ENCODE measurements at regions not wholly inside any gene's neighbourhood (a gene's known extent, or its start where the extent isn't known, plus 50 kb on each side); places are given as distances from the start of the nearest gene placed in this dataset.

- Mint-ChIP-seq H3K4me1 (peaks cover 7 to 15% of the 10 kb centered on the region in 2 donors), H3K9me3 (peaks cover 0 to 2% of the 10 kb centered on the region in 2 donors), H3K27me3 (ENCODE audit: low read depth in 2 of 2) (no peaks in the 10 kb centered on the region), H3K27ac (no peak overlapping the region), H3K4me3 (no peak overlapping the region), H3K36me3 (no peaks in the 10 kb centered on the region)
- Histone ChIP-seq H3K27ac (ENCODE audit: low read length) (no peak overlapping the region), H3K9me3 (ENCODE audit: control insufficient read depth, insufficient read depth, low read length) (no peaks in the 10 kb centered on the region), H3K36me3 (ENCODE audit: control insufficient read depth, insufficient read depth, low read length) (no peaks in the 10 kb centered on the region), H3K4me1 (ENCODE audit: control insufficient read depth, insufficient read depth, low read length) (no peaks in the 10 kb centered on the region), H3K4me3 (ENCODE audit: low read length) (no peak overlapping the region), H3K27me3 (ENCODE audit: control insufficient read depth, insufficient read depth, low read length) (no peaks in the 10 kb centered on the region)
- no peak for DNase-seq
- no peak for TF ChIP-seq CTCF (IDR thresholded peaks at IDR 0.05)
- WGBS (ENCODE audit: insufficient coverage) = 90% methylated on average over 14 of the region's 15 CpGs
- no peak for ATAC-seq
- intact Hi-C loops (cut with micrococcal nuclease) = no loop called here
These were observed 127.1 kb upstream of the B3GALT2 start for GRCh38 chr1:193313354-193314140.

GRCh38 chr1:193312432-193312831, 126.0 kb upstream of the B3GALT2 start:
- no peak overlapping the region for H3K4me3 ChIP-seq (ENCODE audit: low read length)
- H3K27me3 ChIP-seq (ENCODE audit: control insufficient read depth, insufficient read depth, low read length) = no peaks in the 10 kb centered on the region
- TF ChIP-seq CTCF (IDR thresholded peaks at IDR 0.05) = no peak
- WGBS (ENCODE audit: insufficient coverage) = 82% methylated on average over 4 of the region's 4 CpGs
- H3K4me1 ChIP-seq (ENCODE audit: control insufficient read depth, insufficient read depth, low read length) = no peaks in the 10 kb centered on the region
- no peak for DNase-seq
- peaks cover 7 to 15% of the 10 kb centered on the region in 2 donors for H3K4me1 Mint-ChIP-seq
- H3K9me3 ChIP-seq (ENCODE audit: control insufficient read depth, insufficient read depth, low read length) = no peaks in the 10 kb centered on the region
- H3K9me3 Mint-ChIP-seq = no peaks in the 10 kb centered on the region
- ATAC-seq = no peak
- intact Hi-C loops (cut with micrococcal nuclease) = no loop called here
- H3K27ac Mint-ChIP-seq = no peak overlapping the region
- no peak overlapping the region for H3K4me3 Mint-ChIP-seq
- no peaks in the 10 kb centered on the region for H3K27me3 Mint-ChIP-seq (ENCODE audit: low read depth in 2 of 2)
- H3K36me3 ChIP-seq (ENCODE audit: control insufficient read depth, insufficient read depth, low read length) = no peaks in the 10 kb centered on the region
- H3K27ac ChIP-seq (ENCODE audit: low read length) = no peak overlapping the region
- H3K36me3 Mint-ChIP-seq = no peaks in the 10 kb centered on the region

- Histone ChIP-seq H3K9me3 (ENCODE audit: control insufficient read depth, insufficient read depth, low read length) (no peaks in the 10 kb centered on the region), H3K27me3 (ENCODE audit: control insufficient read depth, insufficient read depth, low read length) (no peaks in the 10 kb centered on the region), H3K36me3 (ENCODE audit: control insufficient read depth, insufficient read depth, low read length) (no peaks in the 10 kb centered on the region), H3K27ac (ENCODE audit: low read length) (no peak overlapping the region), H3K4me3 (ENCODE audit: low read length) (no peak overlapping the region), H3K4me1 (ENCODE audit: control insufficient read depth, insufficient read depth, low read length) (no peaks in the 10 kb centered on the region)
- Mint-ChIP-seq H3K4me1 (peaks cover 7 to 15% of the 10 kb centered on the region in 2 donors), H3K36me3 (no peaks in the 10 kb centered on the region), H3K27ac (no peak overlapping the region), H3K4me3 (no peak overlapping the region), H3K9me3 (no peaks in the 10 kb centered on the region), H3K27me3 (ENCODE audit: low read depth in 2 of 2) (no peaks in the 10 kb centered on the region)
- ATAC-seq (no peak), DNase-seq (peak in 1 of 2 donors; percentile 10)
- intact Hi-C loops (cut with micrococcal nuclease) = no loop called here
- 53% methylated on average over 4 of the region's 4 CpGs for WGBS (ENCODE audit: insufficient coverage)
- no peak for TF ChIP-seq CTCF (IDR thresholded peaks at IDR 0.05)
These were observed 125.0 kb upstream of the B3GALT2 start for GRCh38 chr1:193311226-193311948.

Data from natural killer cell (primary cell).